H1 (cell line): ENCODE measurements at regions not wholly inside any gene's neighbourhood (a gene's known extent, or its start where the extent isn't known, plus 50 kb on each side); places are given as distances from the start of the nearest gene placed in this dataset.

ENCODE experiments used
- CTCF ChIA-PET: fragments of 300-600 bp; sonication (Branson Sonifier 250); formaldehyde crosslinking; loops from one replicate; lab custom pipeline; 2021; ENCODE audit not compliant: partially characterized antibody; lab: Charles Lee
- POLR2A ChIA-PET: fragments of 300-600 bp; sonication (Branson Sonifier 250); formaldehyde crosslinking; loops from one replicate; lab custom pipeline; 2021; ENCODE audit warnings: inconsistent platforms; ENCODE audit not compliant: partially characterized antibody; lab: Charles Lee
- DNase-seq, 2 experiments: peaks; one replicate each; pipeline versions ENCODE4 v3.0.0 to v3.0.0-alpha.2; 2010 to 2022; ENCODE audit warnings: low spot score in 2 of 2, low read depth in 1 of 2, mixed read lengths in 1 of 2
- FAIRE-seq: peaks from 2 replicates; lab custom pipeline; 2011; peaks lifted over from hg19 to GRCh38; lab: Jason Lieb, UNC
- H2AFZ ChIP-seq: 2 replicates; pipeline ENCODE4 v1.8.1; 2012; ENCODE audit warnings: low read length, inconsistent platforms
- H2AK5ac ChIP-seq: 2 replicates; pipeline ENCODE4 v1.6.1; 2013; ENCODE audit warnings: low read depth, low read length
- H2BK120ac ChIP-seq: replicated peaks from 2 replicates; pipeline ENCODE3; 2013; ENCODE audit warnings: low read depth, low read length, inconsistent platforms
- H2BK12ac ChIP-seq: 2 replicates; pipeline ENCODE4 v1.6.1; 2013; ENCODE audit warnings: low read depth, low read length
- H2BK15ac ChIP-seq: 2 replicates; pipeline ENCODE4 v1.6.1; 2013; ENCODE audit warnings: low read length
- H2BK20ac ChIP-seq: 2 replicates; pipeline ENCODE4 v1.6.1; 2013; ENCODE audit warnings: low read length
- H2BK5ac ChIP-seq: 2 replicates; pipeline ENCODE4 v1.6.1; 2013; ENCODE audit warnings: low read depth, low read length
- H3K14ac ChIP-seq: 2 replicates; pipeline ENCODE4 v1.6.1; 2013; ENCODE audit warnings: inconsistent platforms; ENCODE audit not compliant: insufficient read length
- H3K18ac ChIP-seq: 2 replicates; pipeline ENCODE4 v1.6.1; 2013; ENCODE audit warnings: low read length; ENCODE audit errors: extremely low read depth
- H3K23ac ChIP-seq: 2 replicates; pipeline ENCODE4 v1.6.1; 2013; ENCODE audit warnings: inconsistent platforms; ENCODE audit not compliant: insufficient read length
- H3K23me2 ChIP-seq: 2 replicates; pipeline ENCODE4 v1.6.1; 2013; ENCODE audit warnings: low read depth, low read length
- H3K27ac ChIP-seq: 2 replicates; pipeline ENCODE4 v1.6.1; 2011; ENCODE audit warnings: low read depth, low read length, inconsistent platforms
- H3K27me3 ChIP-seq, 4 experiments: replicated peaks in 1 of 4; 1 replicate in 1 of 4; 2 replicates in 3 of 4; pipeline versions ENCODE4 v1.6.1 to v1.8.1; 2011 to 2013; ENCODE audit warnings: low read length in 3 of 4, mild to moderate bottlenecking in 3 of 4, inconsistent platforms in 2 of 4, mixed read lengths in 2 of 4, moderate library complexity in 1 of 4; ENCODE audit not compliant: control insufficient read depth in 3 of 4, insufficient read depth in 3 of 4; ENCODE audit errors: extremely low read depth in 1 of 4
- H3K36me3 ChIP-seq, 4 experiments: 2 replicates each; pipeline versions ENCODE4 v1.6.1 to v1.8.1; 2011 to 2013; ENCODE audit warnings: mild to moderate bottlenecking in 4 of 4, low read length in 3 of 4, moderate library complexity in 2 of 4, control low read depth in 1 of 4, inconsistent platforms in 1 of 4; ENCODE audit not compliant: insufficient read depth in 4 of 4, control insufficient read depth in 2 of 4
- H3K4ac ChIP-seq: replicated peaks from 2 replicates; pipeline ENCODE3; 2013; ENCODE audit warnings: low read length, low read depth, mixed read lengths, inconsistent platforms; ENCODE audit not compliant: insufficient read length
- H3K4me1 ChIP-seq, 4 experiments: replicated peaks in 1 of 4; 1 replicate in 1 of 4; 2 replicates in 3 of 4; pipeline versions ENCODE4 v1.6.1 to v1.8.1; 2011 to 2013; ENCODE audit warnings: low read length in 3 of 4, inconsistent platforms in 2 of 4, mixed read lengths in 1 of 4; ENCODE audit not compliant: insufficient read depth in 4 of 4, control insufficient read depth in 3 of 4
- H3K4me2 ChIP-seq, 2 experiments: 2 replicates each; pipeline versions ENCODE4 v1.6.1 to v1.8.1; 2011 to 2013; ENCODE audit warnings: low read depth in 2 of 2, low read length in 2 of 2, control low read depth in 1 of 2, inconsistent platforms in 1 of 2, mild to moderate bottlenecking in 1 of 2; ENCODE audit not compliant: insufficient read depth in 1 of 2
- H3K4me3 ChIP-seq, 4 experiments: fragments of 200-600, 300-600 bp in 1 of 4; sonication (generic), shearing (Covaris generic), sonication (Bioruptor Twin) in 1 of 4; 2 replicates each; pipeline versions ENCODE4 v1.5.1 to v1.8.1; 2011 to 2016; ENCODE audit warnings: low read length in 4 of 4, low read depth in 3 of 4, control low read depth in 2 of 4, inconsistent platforms in 2 of 4, mild to moderate bottlenecking in 2 of 4, mixed read lengths in 1 of 4, moderate library complexity in 1 of 4; ENCODE audit not compliant: insufficient read depth in 2 of 4; ENCODE audit errors: extremely low read depth in 1 of 4
- H3K56ac ChIP-seq: replicated peaks from 2 replicates; pipeline ENCODE3; 2013; ENCODE audit warnings: low read depth, mild to moderate bottlenecking, mixed read lengths, low read length, inconsistent platforms; ENCODE audit not compliant: insufficient read length
- H3K79me1 ChIP-seq: 2 replicates; pipeline ENCODE4 v1.6.1; 2013; ENCODE audit warnings: low read depth, low read length, control low read depth
- H3K79me2 ChIP-seq, 2 experiments: 2 replicates each; pipeline versions ENCODE4 v1.6.1 to v1.8.1; 2012 to 2013; ENCODE audit warnings: low read length in 2 of 2, mild to moderate bottlenecking in 2 of 2, inconsistent platforms in 1 of 2; ENCODE audit not compliant: insufficient read depth in 2 of 2, control insufficient read depth in 1 of 2
- H3K9ac ChIP-seq, 4 experiments: replicated peaks in 1 of 4; 1 replicate in 1 of 4; 2 replicates in 3 of 4; pipeline versions ENCODE4 v1.6.1 to v1.8.1; 2011 to 2013; ENCODE audit warnings: low read depth in 3 of 4, low read length in 3 of 4, control low read depth in 2 of 4, mild to moderate bottlenecking in 2 of 4, moderate library complexity in 2 of 4, inconsistent platforms in 1 of 4; ENCODE audit errors: extremely low read depth in 1 of 4
- H3K9me3 ChIP-seq, 2 experiments: 2 replicates each; pipeline versions ENCODE4 v1.6.1 to v1.8.1; 2012 to 2013; ENCODE audit warnings: mild to moderate bottlenecking in 2 of 2, moderate library complexity in 2 of 2, control low read depth in 1 of 2, inconsistent platforms in 1 of 2, low read depth in 1 of 2, low read length in 1 of 2, mixed read lengths in 1 of 2; ENCODE audit not compliant: insufficient read depth in 2 of 2
- H4K20me1 ChIP-seq, 2 experiments: replicated peaks in 1 of 2; 2 replicates each; pipeline versions ENCODE3 to v1.8.1; 2011 to 2013; ENCODE audit warnings: inconsistent platforms in 2 of 2, low read length in 2 of 2, mild to moderate bottlenecking in 1 of 2; ENCODE audit not compliant: insufficient read depth in 2 of 2, control insufficient read depth in 1 of 2
- H4K5ac ChIP-seq: 2 replicates; pipeline ENCODE4 v1.6.1; 2013; ENCODE audit warnings: low read length, low read depth, mixed read lengths, inconsistent platforms; ENCODE audit not compliant: insufficient read length
- H4K8ac ChIP-seq: 2 replicates; pipeline ENCODE4 v1.8.0; 2013; ENCODE audit warnings: mild to moderate bottlenecking, moderate library complexity, low read length, inconsistent platforms; ENCODE audit not compliant: insufficient read depth; ENCODE audit errors: extremely low read depth
- H4K91ac ChIP-seq: replicated peaks from 2 replicates; pipeline ENCODE3; 2013; ENCODE audit warnings: low read length, mixed read lengths, inconsistent platforms; ENCODE audit not compliant: insufficient read length
- ASH2L ChIP-seq: fragments of 200-600, 300-600 bp; sonication (generic); IDR thresholded peaks from one replicate; pipeline ENCODE4 v1.7.1; 2017; ENCODE audit warnings: low read length
- BCL11A ChIP-seq, 2 experiments: IDR thresholded peaks; one replicate each; pipeline ENCODE4 v1.6.1; 2011; ENCODE audit warnings: low read depth in 2 of 2, low read length in 2 of 2, mild to moderate bottlenecking in 2 of 2
- CBX5 ChIP-seq: fragments of 300-800, 300-1000 bp; sonication (generic); IDR thresholded peaks from 2 replicates; pipeline ENCODE4 v1.7.1; 2016; ENCODE audit warnings: antibody characterized with exemption, low read length, low read depth
- EP300 ChIP-seq, 2 experiments: IDR thresholded peaks; 1 replicate in 1 of 2; 2 replicates in 1 of 2; pipeline ENCODE4 v1.6.1; 2011 to 2012; ENCODE audit warnings: low read depth in 2 of 2, low read length in 2 of 2, mild to moderate bottlenecking in 2 of 2, borderline replicate concordance in 1 of 2, inconsistent platforms in 1 of 2, moderate library complexity in 1 of 2
- GTF2F1 ChIP-seq: IDR thresholded peaks from 2 replicates; pipeline ENCODE4 v1.6.1; 2012; ENCODE audit warnings: low read depth, low read length, improper control_type of control experiment, borderline replicate concordance
- HDAC6 ChIP-seq: IDR thresholded peaks from one replicate; pipeline ENCODE4 v1.7.1; 2012; ENCODE audit warnings: low read depth, mild to moderate bottlenecking, inconsistent platforms, low read length, moderate library complexity
- POU5F1 ChIP-seq: IDR thresholded peaks from 2 replicates; pipeline ENCODE4 v1.6.1; 2011; ENCODE audit warnings: low read depth, mild to moderate bottlenecking, low read length, moderate library complexity
- SP4 ChIP-seq: IDR thresholded peaks from 2 replicates; pipeline ENCODE4 v1.6.1; 2012; ENCODE audit warnings: low read length, inconsistent platforms
- TAF7 ChIP-seq: optimal IDR thresholded peaks from 2 replicates; pipeline ENCODE3; 2011; ENCODE audit warnings: low read depth, mild to moderate bottlenecking, inconsistent platforms, low read length, moderate library complexity, borderline replicate concordance
- USF2 ChIP-seq: IDR thresholded peaks from 2 replicates; pipeline ENCODE4 v1.6.1; 2011; ENCODE audit warnings: low read length, improper control_type of control experiment
- WGBS, 2 experiments: shearing (Covaris generic) in 1 of 2; methylation state at CpG; one replicate each; pipeline versions ENCODE4 v1.1.6 to v1.1.7; 2013 to 2015; ENCODE audit warnings: low lambda C conversion rate in 2 of 2, mixed read lengths in 2 of 2, inconsistent platforms in 1 of 2, low coverage in 1 of 2, missing lambda C conversion rate in 1 of 2; ENCODE audit not compliant: insufficient replicate concordance in 2 of 2, insufficient coverage in 1 of 2, insufficient read length in 1 of 2; ENCODE audit errors: extremely low coverage in 1 of 2, missing lambda C conversion rate in 1 of 2; 5-methylcytosine and 5-hydroxymethylcytosine counted together
- TF ChIP-seq, protein P1 (sequence below): IDR thresholded peaks from 2 replicates; pipeline ENCODE4 v1.6.1; 2012; ENCODE audit warnings: low read length, inconsistent platforms

GRCh38 chr2:52473526-52473925 is 1294.1 kb upstream of the CHAC2 start:
- H2AK5ac ChIP-seq = no peak overlapping the region
- DNase-seq (no peak), FAIRE-seq (no peak)
- ChIA-PET POLR2A (no interaction called here), CTCF (interaction anchor here (1.4 kb wide), 1 partner anchor 140 kb away, joined by 4 read pairs; no protein-coding TSS in a partner anchor)
- no peak overlapping the region for H3K56ac ChIP-seq
- no peak overlapping the region for H3K23ac ChIP-seq
- no peak overlapping the region for H4K8ac ChIP-seq
- no peak overlapping the region for H3K9ac ChIP-seq
- H3K36me3 ChIP-seq = peaks cover 0 to 3% (median 0%) of the 10 kb centered on the region in 4 experiments; a peak in 1 of 8 replicates
- H3K79me2 ChIP-seq = no peaks in the 10 kb centered on the region
- no peak overlapping the region for H3K4me3 ChIP-seq
- H3K18ac ChIP-seq = no peak overlapping the region
- H3K14ac ChIP-seq = no peak overlapping the region
- peaks cover 3 to 5% of the 10 kb centered on the region in 2 experiments; a peak in 2 of 4 replicates for H3K9me3 ChIP-seq
- no peak overlapping the region for H2BK12ac ChIP-seq
- H4K20me1 ChIP-seq = no peaks in the 10 kb centered on the region
- H2BK15ac ChIP-seq = no peak overlapping the region
- no peaks in the 10 kb centered on the region for H3K23me2 ChIP-seq
- no peaks in the 10 kb centered on the region for H3K27me3 ChIP-seq
- H4K91ac ChIP-seq = no peak overlapping the region
- H3K4me2 ChIP-seq = no peak overlapping the region
- no peak overlapping the region for H4K5ac ChIP-seq
- 87% methylated on average over 2 of the region's 2 CpGs; no CpG with 5 or more reads in 1 of the 2 experiments for WGBS, 2 experiments
- H2BK20ac ChIP-seq = no peak overlapping the region
- no peak overlapping the region for H2BK5ac ChIP-seq
- H3K79me1 ChIP-seq = no peaks in the 10 kb centered on the region
- peaks cover 0 to 7% (median 0%) of the 10 kb centered on the region in 4 experiments; a peak in 3 of 7 replicates for H3K4me1 ChIP-seq
- no peak overlapping the region for H2BK120ac ChIP-seq
- H3K4ac ChIP-seq = no peak overlapping the region
- no peak overlapping the region for H2AFZ ChIP-seq
- no peak overlapping the region for H3K27ac ChIP-seq
- TF ChIP-seq TAF7 = no peak
- no peak for TF ChIP-seq GTF2F1
- no peak for TF ChIP-seq POU5F1
- TF ChIP-seq USF2 = no peak
- TF ChIP-seq SP4 = no peak
- TF ChIP-seq, protein P1, sequence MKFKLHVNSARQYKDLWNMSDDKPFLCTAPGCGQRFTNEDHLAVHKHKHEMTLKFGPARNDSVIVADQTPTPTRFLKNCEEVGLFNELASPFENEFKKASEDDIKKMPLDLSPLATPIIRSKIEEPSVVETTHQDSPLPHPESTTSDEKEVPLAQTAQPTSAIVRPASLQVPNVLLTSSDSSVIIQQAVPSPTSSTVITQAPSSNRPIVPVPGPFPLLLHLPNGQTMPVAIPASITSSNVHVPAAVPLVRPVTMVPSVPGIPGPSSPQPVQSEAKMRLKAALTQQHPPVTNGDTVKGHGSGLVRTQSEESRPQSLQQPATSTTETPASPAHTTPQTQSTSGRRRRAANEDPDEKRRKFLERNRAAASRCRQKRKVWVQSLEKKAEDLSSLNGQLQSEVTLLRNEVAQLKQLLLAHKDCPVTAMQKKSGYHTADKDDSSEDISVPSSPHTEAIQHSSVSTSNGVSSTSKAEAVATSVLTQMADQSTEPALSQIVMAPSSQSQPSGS = no peak
- TF ChIP-seq HDAC6 = no peak
- no peak for TF ChIP-seq BCL11A (IDR thresholded peaks at IDR 0.05; ENCODE audit: low read depth in 2 of 2, low read length in 2 of 2)
- TF ChIP-seq CBX5 = no peak
- TF ChIP-seq ASH2L = no peak
- TF ChIP-seq EP300 (IDR thresholded peaks at IDR 0.05; ENCODE audit: borderline replicate concordance in 1 of 2, low read depth in 2 of 2, low read length in 2 of 2) = no peak
